ENCODE measurements at regions not wholly inside any gene's neighbourhood (a gene's known extent, or its start where the extent isn't known, plus 50 kb on each side); places are given as distances from the start of the nearest gene placed in this dataset.

- Histone ChIP-seq H3K79me2 (ENCODE audit: control insufficient read depth, insufficient read depth, low read length) (no peaks in the 10 kb centered on the region), H2AFZ (ENCODE audit: control insufficient read depth, low read depth, low read length) (no peak overlapping the region), H3K27me3 (replicated peaks in 1 of 2; ENCODE audit: control insufficient read depth in 2 of 2, insufficient read depth in 2 of 2, low read length in 1 of 2) (no peaks in the 10 kb centered on the region), H3K9me3 (replicated peaks; ENCODE audit: control insufficient read depth, insufficient read depth, low read length) (peaks cover 11% of the 10 kb centered on the region), H3K4me2 (ENCODE audit: control insufficient read depth, insufficient read depth) (no peak overlapping the region), H3K4me1 (ENCODE audit: control insufficient read depth, insufficient read depth, low read length) (no peaks in the 10 kb centered on the region), H3K36me3 (ENCODE audit: control insufficient read depth in 2 of 2, insufficient read depth in 2 of 2, low read length in 1 of 2) (no peaks in the 10 kb centered on the region), H4K20me1 (ENCODE audit: control insufficient read depth, insufficient read depth) (no peaks in the 10 kb centered on the region), H3K4me3 (no peak overlapping the region), H3K27ac (ENCODE audit: control insufficient read depth, insufficient read depth) (no peak overlapping the region), H3K9ac (ENCODE audit: control insufficient read depth, insufficient read depth, low read length) (no peak overlapping the region)
- FAIRE-seq (no peak), DNase-seq (ENCODE audit: low read depth, low spot score) (no peak), ATAC-seq (no peak)
- intact Hi-C loops (cut with micrococcal nuclease; ENCODE audit: unreplicated experiment) = no loop called here
- in situ Hi-C loops (cut with MboI) = no loop called here
- no peak for TF ChIP-seq STAT1 (conservative IDR thresholded peaks at IDR 0.05)
- TF ChIP-seq HDGF (IDR thresholded peaks at IDR 0.05) = no peak
- no peak for TF ChIP-seq IRF3 (IDR thresholded peaks at IDR 0.05)
- TF ChIP-seq SUZ12 (IDR thresholded peaks at IDR 0.05; ENCODE audit: unreplicated experiment) = no peak
- no peak for TF ChIP-seq E2F8 (IDR thresholded peaks at IDR 0.05; ENCODE audit: low read depth, partially characterized antibody)
- no peak for TF ChIP-seq BCL11A (IDR thresholded peaks at IDR 0.05; ENCODE audit: low read depth, low read length)
- TF ChIP-seq TARDBP (IDR thresholded peaks at IDR 0.05; ENCODE audit: borderline replicate concordance) = no peak
- TF ChIP-seq SPI1 (IDR thresholded peaks at IDR 0.05; ENCODE audit: borderline replicate concordance, insufficient read depth, low read depth, low read length) = no peak
- TF ChIP-seq, protein P1, sequence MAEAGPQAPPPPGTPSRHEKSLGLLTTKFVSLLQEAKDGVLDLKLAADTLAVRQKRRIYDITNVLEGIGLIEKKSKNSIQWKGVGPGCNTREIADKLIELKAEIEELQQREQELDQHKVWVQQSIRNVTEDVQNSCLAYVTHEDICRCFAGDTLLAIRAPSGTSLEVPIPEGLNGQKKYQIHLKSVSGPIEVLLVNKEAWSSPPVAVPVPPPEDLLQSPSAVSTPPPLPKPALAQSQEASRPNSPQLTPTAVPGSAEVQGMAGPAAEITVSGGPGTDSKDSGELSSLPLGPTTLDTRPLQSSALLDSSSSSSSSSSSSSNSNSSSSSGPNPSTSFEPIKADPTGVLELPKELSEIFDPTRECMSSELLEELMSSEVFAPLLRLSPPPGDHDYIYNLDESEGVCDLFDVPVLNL (IDR thresholded peaks at IDR 0.05; ENCODE audit: low read depth, low read length) = no peak
- no peak for TF ChIP-seq ZNF274 (IDR thresholded peaks at IDR 0.05; ENCODE audit: insufficient read depth, insufficient read length)
- TF ChIP-seq CHD2 (IDR thresholded peaks at IDR 0.05; ENCODE audit: borderline replicate concordance, low read depth, low read length) = no peak
- no peak for TF ChIP-seq LARP7 (IDR thresholded peaks at IDR 0.05)
- ChIA-PET RAD21 (ENCODE audit: unreplicated experiment) (no interaction called here), POLR2A (no interaction called here), SMC1A (ENCODE audit: uncharacterized antibody, unreplicated experiment) (interaction anchor here (0.7 to 1.2 kb wide), 2 partner anchors 283 to 546 kb away, joined by 3 to 5 read pairs; no protein-coding TSS in a partner anchor), CTCF (interaction anchor here (0.6 kb wide), 1 partner anchor 15 kb away, joined by 3 read pairs; no protein-coding TSS in a partner anchor)
- WGBS (ENCODE audit: insufficient coverage, insufficient replicate concordance, low lambda C conversion rate, missing lambda C conversion rate) = 35% methylated on average over 3 of the region's 3 CpGs
- no TSS peak for BruUV-seq (replicated peaks)
Observed at GRCh38 chr13:40304391-40304790, 362.1 kb downstream of the FOXO1 start.
